Activated T-helper 2 cell treated with anti-CD3 and anti-CD28 coated beads, Interferon-gamma antibody, Interleukin-2, Interleukin-4, amounts not matched to agents 10 μg/mL and 5 μg/mL and 100 μg/mL, durations not matched to agents 14 hours and 24 hours and 36 hours (primary cell): ENCODE measurements at regions not wholly inside any gene's neighbourhood (a gene's known extent, or its start where the extent isn't known, plus 50 kb on each side); places are given as distances from the start of the nearest gene placed in this dataset.
"Not testable (repeated sequence)": the region's sequence is repeated elsewhere in the genome, so short reads cannot be mapped to it uniquely, and the experiment has no call there.

Source experiments
- DNase-seq: peaks from one replicate; pipeline ENCODE4 v3.0.0; 2021; ENCODE audit warnings: low spot score
- H3K27ac Mint-ChIP-seq: one replicate; pipeline ENCODE4 v1.8.0; 2021; ENCODE audit warnings: mixed read lengths
- H3K27me3 Mint-ChIP-seq: one replicate; pipeline ENCODE4 v1.8.0; 2021; ENCODE audit warnings: low read depth, mixed read lengths
- H3K36me3 Mint-ChIP-seq: one replicate; pipeline ENCODE4 v1.8.0; 2021; ENCODE audit warnings: low read depth, mixed read lengths
- H3K4me1 Mint-ChIP-seq: one replicate; pipeline ENCODE4 v1.8.0; 2021; ENCODE audit warnings: low read depth, mixed read lengths
- H3K4me3 Mint-ChIP-seq: one replicate; pipeline ENCODE4 v1.8.0; 2021; ENCODE audit warnings: low read depth, mild to moderate bottlenecking, moderate library complexity, mixed read lengths
- H3K9me3 Mint-ChIP-seq: one replicate; pipeline ENCODE4 v1.8.0; 2021; ENCODE audit warnings: mixed read lengths
- intact Hi-C: fragments of 100-400 bp; cut with micrococcal nuclease; formaldehyde crosslinking; loops from one replicate; pipeline ENCODE4 v1.15.1; 2023

DNA sequence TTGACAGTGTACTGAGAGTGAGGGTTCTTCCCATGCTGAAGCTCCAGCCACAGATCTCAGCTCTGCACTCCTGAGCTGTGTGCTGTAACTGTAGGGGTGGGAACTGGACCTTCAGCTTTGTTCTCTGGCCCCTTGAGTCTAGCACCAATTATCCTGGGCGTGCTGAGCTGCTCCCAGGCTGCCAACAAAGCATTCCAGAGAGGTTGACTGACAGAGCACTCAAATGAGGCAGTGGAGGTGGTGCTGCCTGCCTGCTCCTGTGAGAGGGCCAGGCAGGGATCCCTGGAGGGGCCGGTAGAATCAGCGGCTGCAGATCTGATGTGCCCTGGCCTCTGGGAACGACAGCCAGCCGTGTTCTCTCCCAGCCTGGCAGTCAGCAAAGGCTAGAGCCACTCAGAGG lies 375.7 kb upstream of the AADAT start:
- H3K9me3 Mint-ChIP-seq, result peaks cover 10% of the 10 kb centered on the region
- intact Hi-C loops, result no loop called here
- no peak for DNase-seq
- no peaks in the 10 kb centered on the region for H3K36me3 Mint-ChIP-seq
- H3K4me1 Mint-ChIP-seq, result no peaks in the 10 kb centered on the region
- H3K27me3 Mint-ChIP-seq, result no peaks in the 10 kb centered on the region
- no peak overlapping the region for H3K27ac Mint-ChIP-seq
- H3K4me3 Mint-ChIP-seq, result no peak overlapping the region

GRCh38 chr4:170464614-170465197 lies 374.9 kb upstream of the AADAT start:
- no peaks in the 10 kb centered on the region for H3K36me3 Mint-ChIP-seq

DNA sequence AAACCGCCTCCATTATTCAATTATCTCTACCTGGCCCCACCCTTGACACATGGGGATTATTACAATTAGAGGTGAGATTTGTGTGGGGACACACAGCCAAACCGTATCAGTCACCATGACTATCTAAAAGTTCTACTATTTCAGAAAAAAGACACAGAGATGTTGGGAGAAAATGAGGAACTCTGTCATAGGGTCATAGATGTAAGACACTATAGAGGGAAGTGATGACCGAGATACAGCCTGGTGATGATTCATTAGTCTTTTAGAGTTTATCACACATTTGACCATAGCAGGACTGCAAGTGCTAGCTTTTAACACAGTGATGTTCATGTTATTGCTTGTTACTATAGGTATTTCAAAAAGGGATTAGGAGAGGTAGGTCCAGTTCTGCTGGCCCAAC lies 357.0 kb upstream of the AADAT start:
- no peak overlapping the region for H3K27ac Mint-ChIP-seq

More at GRCh38 chr4:170464614-170465197, 374.9 kb upstream of the AADAT start:
- no peak for DNase-seq
- intact Hi-C loops, result no loop called here
- no peaks in the 10 kb centered on the region for H3K4me1 Mint-ChIP-seq
- H3K9me3 Mint-ChIP-seq, result peaks cover 5% of the 10 kb centered on the region
- H3K4me3 Mint-ChIP-seq, result no peak overlapping the region
- no peaks in the 10 kb centered on the region for H3K27me3 Mint-ChIP-seq
- H3K27ac Mint-ChIP-seq, result no peak overlapping the region

DNA sequence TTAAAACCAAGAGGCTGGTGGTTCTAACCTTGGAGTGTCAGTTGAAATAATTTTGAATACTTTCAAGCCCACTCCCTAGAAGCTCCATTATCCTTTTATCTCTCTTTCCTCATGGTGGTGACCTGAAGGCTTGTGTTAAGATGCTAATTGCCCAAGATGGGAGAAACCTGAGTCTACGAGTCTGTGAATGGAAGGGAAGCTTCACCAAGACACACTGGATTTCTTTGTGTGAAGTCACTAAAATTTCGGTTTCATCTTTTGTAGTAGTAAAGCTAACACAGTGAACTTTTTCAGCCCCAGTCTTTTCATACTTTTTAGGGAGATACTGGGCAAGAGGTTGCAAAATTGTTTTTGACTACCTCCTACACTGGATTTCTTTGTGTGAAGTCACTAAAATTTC lies 351.4 kb upstream of the AADAT start:
- H3K27ac Mint-ChIP-seq, DNase-seq, H3K36me3 Mint-ChIP-seq, H3K4me1 Mint-ChIP-seq, H3K27me3 Mint-ChIP-seq, H3K4me3 Mint-ChIP-seq, H3K9me3 Mint-ChIP-seq, intact Hi-C loops: not testable (repeated sequence)

More for the DNA sequence above, 357.0 kb upstream of the AADAT start:
- H3K27me3 Mint-ChIP-seq, result no peaks in the 10 kb centered on the region
- no peaks in the 10 kb centered on the region for H3K4me1 Mint-ChIP-seq
- DNase-seq, result no peak
- H3K4me3 Mint-ChIP-seq, result no peak overlapping the region
- no peaks in the 10 kb centered on the region for H3K9me3 Mint-ChIP-seq
- intact Hi-C loops, result no loop called here
- H3K36me3 Mint-ChIP-seq, result no peaks in the 10 kb centered on the region

DNA sequence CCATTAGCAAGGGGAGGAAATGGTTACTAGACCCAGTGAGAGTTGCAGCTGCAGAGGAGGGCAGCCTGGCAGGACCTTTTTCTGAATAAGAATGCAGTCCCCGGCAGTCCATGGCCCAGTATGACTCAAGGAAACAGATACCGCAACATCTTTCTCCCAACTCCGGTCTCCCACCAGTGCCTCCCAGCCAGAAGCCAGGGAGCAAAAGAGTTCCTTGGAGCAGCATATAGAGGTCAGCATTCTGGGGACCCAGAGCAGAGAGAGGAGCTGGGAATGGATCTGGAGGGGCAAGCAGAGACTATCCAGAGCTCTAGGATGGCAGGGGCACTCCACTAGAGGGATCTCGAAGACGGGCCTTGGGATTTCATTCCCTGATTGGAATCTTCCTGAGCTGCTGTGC lies 339.2 kb upstream of the AADAT start:
- no peaks in the 10 kb centered on the region for H3K4me1 Mint-ChIP-seq
- intact Hi-C loops, result no loop called here
- no peaks in the 10 kb centered on the region for H3K36me3 Mint-ChIP-seq
- H3K27ac Mint-ChIP-seq, result no peak overlapping the region
- DNase-seq, result no peak
- H3K4me3 Mint-ChIP-seq, result no peak overlapping the region
- H3K27me3 Mint-ChIP-seq, result no peaks in the 10 kb centered on the region
- peaks cover 11% of the 10 kb centered on the region for H3K9me3 Mint-ChIP-seq

DNA sequence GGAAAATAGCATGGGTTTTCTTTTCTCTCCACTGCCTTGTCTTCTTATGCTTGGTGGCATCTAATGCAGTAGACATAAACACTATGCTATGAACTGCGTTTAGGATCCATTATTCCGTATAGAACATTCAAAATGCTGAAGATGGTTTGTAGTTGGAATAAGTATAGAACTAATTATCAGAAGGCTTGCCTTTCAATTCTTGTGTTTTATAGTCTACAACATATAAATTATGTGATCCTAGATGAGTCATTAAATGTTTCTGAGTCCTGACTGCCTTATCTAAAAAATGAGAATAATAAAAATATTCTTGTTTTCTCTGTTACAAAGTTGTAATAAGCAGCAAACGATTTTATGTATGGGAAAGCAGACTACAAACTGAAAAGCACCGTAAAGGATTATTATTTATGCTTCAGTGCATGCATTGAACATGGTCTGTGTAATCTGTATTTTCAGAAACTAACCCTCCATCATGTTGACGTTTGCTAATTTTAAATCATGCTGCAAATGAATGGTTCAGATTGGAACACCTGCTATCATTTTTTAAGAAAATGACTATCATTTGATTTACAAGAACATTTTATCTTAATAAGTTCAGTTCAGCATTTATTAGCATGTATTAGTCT lies 335.9 kb upstream of the AADAT start:
- intact Hi-C loops, result no loop called here
- no peaks in the 10 kb centered on the region for H3K36me3 Mint-ChIP-seq
- H3K4me3 Mint-ChIP-seq, result no peak overlapping the region
- H3K27ac Mint-ChIP-seq, result no peak overlapping the region
- peaks cover 5% of the 10 kb centered on the region for H3K9me3 Mint-ChIP-seq
- DNase-seq, result no peak
- H3K27me3 Mint-ChIP-seq, result no peaks in the 10 kb centered on the region
- H3K4me1 Mint-ChIP-seq, result no peaks in the 10 kb centered on the region

DNA sequence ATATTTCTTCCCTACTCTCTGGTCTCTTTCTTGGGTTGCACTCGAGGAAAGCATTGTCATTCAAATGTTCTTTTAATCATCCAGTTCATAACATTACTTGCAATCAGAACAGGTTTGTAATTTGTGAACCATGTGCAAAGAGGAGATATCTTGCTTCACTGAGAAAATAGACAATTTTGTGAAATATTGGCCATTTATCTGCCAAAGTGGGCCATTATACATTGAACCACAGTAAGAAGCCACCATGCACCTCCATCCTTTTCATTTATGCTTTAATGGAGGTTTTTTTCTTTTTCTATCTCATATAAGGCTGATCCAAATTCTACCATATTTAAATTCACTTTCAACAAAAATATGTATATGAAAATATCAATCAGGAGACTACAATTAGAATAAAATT lies 335.3 kb upstream of the AADAT start:
- no peak overlapping the region for H3K27ac Mint-ChIP-seq
- no peaks in the 10 kb centered on the region for H3K4me1 Mint-ChIP-seq
- no peak overlapping the region for H3K4me3 Mint-ChIP-seq
- intact Hi-C loops, result no loop called here
- DNase-seq, result no peak
- H3K27me3 Mint-ChIP-seq, result no peaks in the 10 kb centered on the region
- H3K9me3 Mint-ChIP-seq, result peaks cover 4% of the 10 kb centered on the region
- no peaks in the 10 kb centered on the region for H3K36me3 Mint-ChIP-seq

GRCh38 chr4:170423137-170423536 lies 333.4 kb upstream of the AADAT start:
- no peak for DNase-seq
- no peak overlapping the region for H3K4me3 Mint-ChIP-seq
- intact Hi-C loops, result no loop called here
- H3K27me3 Mint-ChIP-seq, result no peaks in the 10 kb centered on the region
- no peak overlapping the region for H3K27ac Mint-ChIP-seq
- H3K4me1 Mint-ChIP-seq, result no peaks in the 10 kb centered on the region
- H3K9me3 Mint-ChIP-seq, result peaks cover 4% of the 10 kb centered on the region
- no peaks in the 10 kb centered on the region for H3K36me3 Mint-ChIP-seq

DNA sequence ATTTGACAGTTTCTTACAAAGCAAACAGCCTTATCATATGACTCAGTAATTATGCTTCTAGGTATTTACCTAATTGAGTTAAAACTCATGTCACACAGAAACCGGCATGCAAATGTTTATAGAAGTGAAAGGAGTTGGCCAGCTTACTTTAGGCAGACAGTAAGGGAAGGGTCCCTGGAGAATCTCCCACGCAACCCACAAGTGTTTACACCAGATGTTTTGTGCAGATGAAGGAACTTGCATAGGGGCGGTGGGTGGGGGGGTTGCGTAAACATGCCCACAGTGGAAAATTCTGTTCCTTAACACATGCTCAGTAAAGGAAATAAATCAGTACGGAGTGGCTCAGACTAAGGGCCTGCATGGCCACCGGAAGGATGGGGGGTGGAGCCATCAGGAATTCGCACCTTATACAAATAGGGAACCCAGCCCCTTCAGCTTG lies 330.5 kb upstream of the AADAT start:
- no peak for DNase-seq
- H3K27ac Mint-ChIP-seq, result no peak overlapping the region
- no peaks in the 10 kb centered on the region for H3K27me3 Mint-ChIP-seq
- H3K4me1 Mint-ChIP-seq, result no peaks in the 10 kb centered on the region
- peaks cover 4% of the 10 kb centered on the region for H3K9me3 Mint-ChIP-seq
- H3K4me3 Mint-ChIP-seq, result no peak overlapping the region
- no peaks in the 10 kb centered on the region for H3K36me3 Mint-ChIP-seq
- intact Hi-C loops, result no loop called here

DNA sequence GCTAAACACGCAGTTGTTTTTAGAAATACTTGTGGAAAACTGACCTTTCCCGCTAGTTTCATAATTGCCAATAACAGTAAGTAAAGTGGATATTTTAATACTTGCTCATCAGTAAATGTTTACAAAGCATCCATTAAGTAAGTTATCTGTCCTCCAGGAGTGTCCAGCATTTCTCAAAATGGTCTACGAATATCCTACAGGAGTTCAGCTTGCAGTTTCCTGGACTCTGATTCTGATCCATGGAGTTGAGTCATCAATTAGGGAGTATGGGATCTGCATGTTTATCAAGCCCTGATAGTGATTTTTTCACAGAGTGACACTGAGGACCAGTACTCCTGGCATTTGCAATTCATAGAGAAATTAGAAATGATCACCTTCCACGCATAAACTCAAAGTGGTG lies 325.2 kb upstream of the AADAT start:
- DNase-seq, result no peak
- H3K4me3 Mint-ChIP-seq, result no peak overlapping the region
- H3K4me1 Mint-ChIP-seq, result no peaks in the 10 kb centered on the region
- no peak overlapping the region for H3K27ac Mint-ChIP-seq
- no peaks in the 10 kb centered on the region for H3K27me3 Mint-ChIP-seq
- no peaks in the 10 kb centered on the region for H3K36me3 Mint-ChIP-seq
- H3K9me3 Mint-ChIP-seq, result no peaks in the 10 kb centered on the region
- intact Hi-C loops, result no loop called here

GRCh38 chr4:170414360-170414759 lies 324.6 kb upstream of the AADAT start:
- intact Hi-C loops, result no loop called here
- no peak overlapping the region for H3K4me3 Mint-ChIP-seq
- no peaks in the 10 kb centered on the region for H3K36me3 Mint-ChIP-seq
- H3K27me3 Mint-ChIP-seq, result no peaks in the 10 kb centered on the region
- H3K9me3 Mint-ChIP-seq, result no peaks in the 10 kb centered on the region
- H3K27ac Mint-ChIP-seq, result no peak overlapping the region
- DNase-seq, result no peak
- H3K4me1 Mint-ChIP-seq, result no peaks in the 10 kb centered on the region

DNA sequence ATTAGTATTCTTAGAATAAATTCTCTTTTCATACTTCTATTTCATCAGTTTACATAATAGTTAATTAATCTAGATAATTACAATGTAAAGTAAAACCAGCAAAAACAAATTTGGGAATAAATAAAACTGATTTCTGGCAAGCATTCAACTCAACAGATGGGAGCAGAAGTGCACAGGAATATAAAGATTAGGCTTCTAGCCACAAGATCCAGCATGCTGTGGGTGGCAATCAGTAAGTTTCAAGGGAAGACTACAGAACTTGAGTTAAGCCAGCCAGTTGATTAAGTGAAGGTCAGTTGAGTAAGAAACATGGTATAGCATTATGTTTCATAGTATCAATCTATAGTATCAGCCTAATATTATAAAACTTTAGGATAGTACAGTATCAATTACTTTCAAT lies 324.2 kb upstream of the AADAT start:
- Mint-ChIP-seq H3K27me3 (no peaks in the 10 kb centered on the region), H3K36me3 (no peaks in the 10 kb centered on the region), H3K9me3 (no peaks in the 10 kb centered on the region), H3K4me1 (no peaks in the 10 kb centered on the region), H3K4me3 (no peak overlapping the region), H3K27ac (no peak overlapping the region)
- intact Hi-C loops, result no loop called here
- no peak for DNase-seq

DNA sequence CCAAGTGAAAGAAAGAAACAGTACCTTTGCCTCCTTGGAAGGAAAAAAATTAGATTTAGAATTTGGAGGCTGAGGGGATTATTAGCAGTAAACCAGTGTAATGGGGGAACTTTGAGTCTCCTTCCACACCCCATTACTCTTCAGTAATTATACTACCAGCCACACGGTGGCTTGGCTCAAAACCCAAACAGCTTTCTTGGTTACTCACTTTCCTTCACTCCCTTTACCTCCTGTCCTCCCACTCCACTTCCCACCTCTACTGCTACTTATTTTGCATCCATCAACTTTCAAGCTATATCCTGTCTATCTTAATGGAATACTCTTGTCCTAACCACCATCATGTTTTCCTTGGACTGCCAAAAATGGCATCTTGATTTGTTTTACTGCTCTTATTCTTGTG lies 310.6 kb upstream of the AADAT start:
- no peaks in the 10 kb centered on the region for H3K4me1 Mint-ChIP-seq
- H3K36me3 Mint-ChIP-seq, result no peaks in the 10 kb centered on the region
- H3K9me3 Mint-ChIP-seq, result peaks cover 5% of the 10 kb centered on the region
- DNase-seq, result no peak
- no peak overlapping the region for H3K27ac Mint-ChIP-seq
- no peaks in the 10 kb centered on the region for H3K27me3 Mint-ChIP-seq
- no peak overlapping the region for H3K4me3 Mint-ChIP-seq
- intact Hi-C loops, result no loop called here
